PC-3 (cell line): ENCODE measurements at regions not wholly inside any gene's neighbourhood (a gene's known extent, or its start where the extent isn't known, plus 50 kb on each side); places are given as distances from the start of the nearest gene placed in this dataset.

Experiments used
- CTCF ChIP-seq: fragments of 300-600 bp; sonication (generic); conservative IDR thresholded peaks from 2 replicates; pipeline ENCODE4 v1.5.1; 2017; ENCODE audit warnings: antibody characterized with exemption, low read depth, mild to moderate bottlenecking, low read length
- EZH2 ChIP-seq: fragments of 300-600 bp; sonication (generic); IDR thresholded peaks from one replicate; pipeline ENCODE4 v1.6.1; 2017; ENCODE audit warnings: antibody characterized with exemption, mild to moderate bottlenecking, low read length; ENCODE audit not compliant: unreplicated experiment

GRCh38 chr9:93865716-93866115 lies 89.4 kb downstream of the BARX1 start:
- TF ChIP-seq CTCF (no peak), EZH2 (no peak)
